GM18519 (cell line): ENCODE measurements at regions not wholly inside any gene's neighbourhood (a gene's known extent, or its start where the extent isn't known, plus 50 kb on each side); places are given as distances from the start of the nearest gene placed in this dataset.

ENCODE experiments used
- ATAC-seq: cut with Tn5 transposase; IDR thresholded peaks from one replicate; pipeline ENCODE4 v1.9.1; 2021; ENCODE audit warnings: mild to moderate bottlenecking, moderate library complexity; ENCODE audit not compliant: unreplicated experiment, low FRiP score

- ATAC-seq: no peak
These were observed 194.2 kb upstream of the PKDCC start for GRCh38 chr2:41853427-41854191.

- no peak for ATAC-seq
These were observed 193.6 kb upstream of the PKDCC start for GRCh38 chr2:41854227-41854626.

- no peak for ATAC-seq
These were observed 190.9 kb upstream of the PKDCC start for GRCh38 chr2:41856946-41857345.

GRCh38 chr2:41859615-41860514 lies 188.0 kb upstream of the PKDCC start:
- no peak for ATAC-seq

- ATAC-seq: no peak
These were observed 184.8 kb upstream of the PKDCC start for GRCh38 chr2:41863062-41863461.

GRCh38 chr2:41865263-41865662 lies 182.6 kb upstream of the PKDCC start:
- no peak for ATAC-seq

- no peak for ATAC-seq
These were observed 180.3 kb upstream of the PKDCC start for GRCh38 chr2:41867553-41867952.

- no peak for ATAC-seq
These were observed 178.1 kb upstream of the PKDCC start for GRCh38 chr2:41869542-41870264.

GRCh38 chr2:41870265-41870585 lies 177.6 kb upstream of the PKDCC start:
- no peak for ATAC-seq

GRCh38 chr2:41871080-41871479 lies 176.7 kb upstream of the PKDCC start:
- ATAC-seq: no peak

- no peak for ATAC-seq
These were observed 175.2 kb upstream of the PKDCC start for GRCh38 chr2:41872646-41873045.

- ATAC-seq: no peak
These were observed 174.5 kb upstream of the PKDCC start for GRCh38 chr2:41873102-41874031.

- no peak for ATAC-seq
These were observed 170.6 kb upstream of the PKDCC start for GRCh38 chr2:41877114-41877678.

GRCh38 chr2:41878056-41878455 lies 169.8 kb upstream of the PKDCC start:
- ATAC-seq: no peak

- no peak for ATAC-seq
These were observed 169.0 kb upstream of the PKDCC start for GRCh38 chr2:41878716-41879234.

GRCh38 chr2:41879235-41879916 lies 168.4 kb upstream of the PKDCC start:
- ATAC-seq: no peak

GRCh38 chr2:41880561-41881243 lies 167.1 kb upstream of the PKDCC start:
- ATAC-seq: no peak

GRCh38 chr2:41881249-41881648 lies 166.6 kb upstream of the PKDCC start:
- ATAC-seq: no peak
